Skeletal muscle tissue (tissue), 3 donors: ENCODE measurements at regions not wholly inside any gene's neighbourhood (a gene's known extent, or its start where the extent isn't known, plus 50 kb on each side); places are given as distances from the start of the nearest gene placed in this dataset.

Experiments used
- H3K27ac ChIP-seq: one replicate; pipeline ENCODE4 v1.7.0; 2013; ENCODE audit warnings: mild to moderate bottlenecking, low read depth, low read length, inconsistent platforms
- H3K27me3 ChIP-seq, 3 donors: one replicate each; pipeline ENCODE4 v1.7.0; 2013; ENCODE audit warnings: low read length in 3 of 3; ENCODE audit not compliant: control insufficient read depth in 3 of 3, insufficient read depth in 3 of 3
- H3K36me3 ChIP-seq, 3 donors: one replicate each; pipeline ENCODE4 v1.7.0; 2013; ENCODE audit warnings: low read length in 3 of 3; ENCODE audit not compliant: control insufficient read depth in 3 of 3, insufficient read depth in 3 of 3
- H3K4me1 ChIP-seq, 3 donors: one replicate each; pipeline ENCODE4 v1.7.0; 2013; ENCODE audit warnings: low read length in 3 of 3, mild to moderate bottlenecking in 3 of 3; ENCODE audit not compliant: control insufficient read depth in 3 of 3, insufficient read depth in 3 of 3
- H3K4me3 ChIP-seq, 3 donors: one replicate each; pipeline ENCODE4 v1.7.0; 2013; ENCODE audit warnings: low read length in 3 of 3
- H3K9ac ChIP-seq, 3 donors: one replicate each; pipeline ENCODE4 v1.7.0; 2013; ENCODE audit warnings: low read length in 3 of 3, mild to moderate bottlenecking in 3 of 3, moderate library complexity in 2 of 3, low read depth in 1 of 3
- H3K9me3 ChIP-seq, 3 donors: one replicate each; pipeline ENCODE4 v1.7.0; 2013; ENCODE audit warnings: low read length in 3 of 3; ENCODE audit not compliant: control insufficient read depth in 3 of 3
- donor health status: Osteomylitis.

DNA sequence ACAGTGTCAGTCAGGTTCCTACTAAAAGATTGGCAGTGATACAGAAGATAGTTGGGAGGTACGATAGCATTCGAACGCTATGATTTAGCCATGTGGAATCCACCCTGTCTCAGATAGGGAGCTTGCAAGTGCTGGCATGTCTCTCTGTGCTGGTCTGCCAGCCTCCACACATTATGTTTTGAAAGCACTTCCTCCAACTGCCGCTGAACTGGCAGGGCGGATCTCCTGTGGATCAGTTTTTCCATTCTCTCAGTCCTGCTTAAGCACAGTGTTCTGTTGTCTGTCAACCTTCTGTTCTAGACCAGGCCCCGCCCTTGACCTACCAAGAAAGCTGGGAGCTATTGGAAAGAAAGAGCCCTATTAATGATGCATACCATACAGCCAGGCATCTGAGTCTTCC lies 65.5 kb upstream of the PALMD start:
- H3K9me3 ChIP-seq = no peaks in the 10 kb centered on the region
- H3K27ac ChIP-seq = peak overlapping the region; percentile 21
- H3K27me3 ChIP-seq = no peaks in the 10 kb centered on the region

DNA sequence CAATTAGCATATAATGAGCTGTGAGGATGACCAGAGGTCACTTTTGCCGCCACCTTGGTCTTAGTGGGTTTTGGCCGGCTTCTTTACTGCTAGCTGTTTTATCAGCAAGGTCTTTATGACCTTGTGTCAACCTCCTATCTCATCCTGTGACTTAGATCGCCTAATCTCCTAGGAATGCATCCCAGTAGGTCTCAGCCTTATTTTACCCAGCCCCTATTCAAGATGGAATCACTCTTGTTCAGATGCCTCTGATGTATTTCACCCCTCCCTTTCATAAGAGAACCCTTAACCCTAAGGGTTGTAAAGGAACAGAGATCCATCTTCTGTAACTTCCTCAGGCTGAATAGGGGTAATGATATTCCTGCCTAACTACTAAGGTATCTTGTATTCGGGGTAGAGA lies 58.9 kb upstream of the PALMD start:
- H3K36me3 ChIP-seq = no peaks in the 10 kb centered on the region
- no peaks in the 10 kb centered on the region for H3K9me3 ChIP-seq
- H3K9ac ChIP-seq = no peak overlapping the region
- H3K27ac ChIP-seq = no peak overlapping the region
- H3K4me1 ChIP-seq = no peaks in the 10 kb centered on the region
- no peak overlapping the region for H3K4me3 ChIP-seq
- no peaks in the 10 kb centered on the region for H3K27me3 ChIP-seq

More for the DNA sequence above, 65.5 kb upstream of the PALMD start:
- Histone ChIP-seq H3K36me3 (no peaks in the 10 kb centered on the region), H3K4me3 (no peak overlapping the region), H3K4me1 (peaks cover 0 to 4% (median 0%) of the 10 kb centered on the region in 3 donors), H3K9ac (no peak overlapping the region)

DNA sequence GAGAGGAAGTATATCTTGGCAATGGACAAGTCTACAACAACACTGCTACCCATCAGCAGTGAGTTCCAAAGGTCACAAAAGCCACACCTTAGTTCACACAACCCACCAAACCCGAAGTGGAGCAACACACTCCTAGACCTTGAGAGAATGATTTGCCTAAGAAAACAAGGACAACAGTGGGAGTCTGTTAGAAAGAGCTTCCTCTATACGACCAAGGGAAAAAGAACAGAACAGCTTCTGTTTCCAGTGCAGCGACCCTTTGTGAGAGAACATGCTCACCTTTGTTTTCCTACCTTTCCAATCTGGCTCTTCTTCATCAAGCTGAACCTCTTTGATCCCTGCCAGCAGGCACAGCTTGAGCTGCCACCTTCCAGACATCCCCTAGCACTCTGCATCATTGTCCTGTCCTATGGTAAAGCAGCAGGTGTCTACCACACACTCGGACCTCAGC lies 56.7 kb upstream of the PALMD start:
- H3K36me3 ChIP-seq = no peaks in the 10 kb centered on the region
- H3K27ac ChIP-seq = no peak overlapping the region
- H3K27me3 ChIP-seq = no peaks in the 10 kb centered on the region
- H3K4me3 ChIP-seq = no peak overlapping the region
- no peak overlapping the region for H3K9ac ChIP-seq
- no peaks in the 10 kb centered on the region for H3K4me1 ChIP-seq
- H3K9me3 ChIP-seq = no peaks in the 10 kb centered on the region

DNA sequence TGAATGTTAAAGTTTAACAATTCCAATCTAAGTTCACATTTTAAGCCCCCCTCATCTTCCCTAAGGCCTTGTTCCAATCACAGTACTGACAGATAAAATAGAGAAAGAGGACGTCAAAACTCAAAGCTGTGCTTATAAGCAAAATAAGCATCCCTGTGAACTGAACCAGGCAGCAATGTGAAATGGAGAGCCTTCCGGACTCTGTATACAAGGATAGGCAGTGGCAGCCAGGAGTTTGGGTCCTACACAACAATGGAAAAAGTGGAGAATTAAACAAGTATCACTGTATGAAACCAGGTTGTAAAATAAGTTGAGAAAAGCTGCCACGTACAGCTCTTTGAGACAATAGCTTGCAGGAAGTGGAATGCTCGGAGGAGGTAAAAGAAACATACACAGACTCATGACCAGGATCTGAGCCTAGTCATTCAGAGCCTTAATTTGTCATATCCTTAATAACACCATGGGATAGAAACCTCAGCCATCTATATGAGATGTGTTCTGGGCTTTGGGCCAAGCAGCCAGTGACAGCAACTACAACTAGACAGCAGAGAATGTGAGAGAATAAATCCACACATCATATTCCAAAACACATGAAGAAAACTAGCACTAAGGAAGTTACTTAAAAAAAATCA lies 55.2 kb upstream of the PALMD start:
- Histone ChIP-seq H3K9me3 (no peaks in the 10 kb centered on the region), H3K27me3 (no peaks in the 10 kb centered on the region), H3K27ac (peak overlapping the region; percentile 23), H3K4me3 (no peak overlapping the region), H3K36me3 (no peaks in the 10 kb centered on the region), H3K4me1 (no peaks in the 10 kb centered on the region), H3K9ac (no peak overlapping the region)

DNA sequence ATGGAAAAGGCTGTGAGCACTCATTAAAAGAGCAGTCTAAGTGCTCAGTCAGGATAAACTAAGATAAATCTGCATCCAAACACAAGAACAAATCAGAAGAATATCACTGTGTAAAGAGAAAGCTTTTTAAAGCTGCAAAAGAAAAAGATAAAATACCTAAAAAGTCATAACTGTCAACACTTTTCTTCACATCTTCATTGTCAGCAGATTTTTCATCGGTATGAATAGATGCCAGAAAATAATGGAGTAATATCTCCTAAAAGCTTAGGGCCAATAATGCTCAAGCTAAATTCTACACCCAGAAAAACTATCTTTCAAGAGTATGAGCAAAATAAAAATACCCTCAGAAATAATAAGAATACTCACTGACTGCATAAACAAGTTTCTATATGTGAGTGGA lies 54.0 kb upstream of the PALMD start:
- Histone ChIP-seq H3K27ac (no peak overlapping the region), H3K27me3 (no peaks in the 10 kb centered on the region), H3K9ac (no peak overlapping the region), H3K4me3 (no peak overlapping the region), H3K4me1 (no peaks in the 10 kb centered on the region), H3K36me3 (no peaks in the 10 kb centered on the region), H3K9me3 (no peaks in the 10 kb centered on the region)

DNA sequence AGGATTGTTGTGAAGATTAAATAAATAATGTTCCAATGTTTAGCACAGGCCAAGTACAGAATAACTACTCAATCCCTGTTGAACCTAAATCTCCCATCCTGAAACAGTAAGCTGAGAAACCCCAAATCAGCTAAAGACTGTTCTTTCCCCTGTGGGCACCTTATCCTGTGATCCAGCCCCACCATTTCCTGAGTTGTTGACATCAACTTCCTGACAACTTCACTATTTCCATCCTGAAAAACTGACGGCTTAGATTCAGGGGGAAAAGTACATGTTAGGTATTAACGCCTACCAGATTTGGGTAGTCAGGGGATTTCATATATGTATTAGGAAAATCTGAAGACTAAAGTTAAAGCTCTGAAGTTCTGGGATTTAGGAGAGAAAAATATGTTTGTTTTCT lies 51.7 kb upstream of the PALMD start:
- H3K4me3 ChIP-seq = no peak overlapping the region

DNA sequence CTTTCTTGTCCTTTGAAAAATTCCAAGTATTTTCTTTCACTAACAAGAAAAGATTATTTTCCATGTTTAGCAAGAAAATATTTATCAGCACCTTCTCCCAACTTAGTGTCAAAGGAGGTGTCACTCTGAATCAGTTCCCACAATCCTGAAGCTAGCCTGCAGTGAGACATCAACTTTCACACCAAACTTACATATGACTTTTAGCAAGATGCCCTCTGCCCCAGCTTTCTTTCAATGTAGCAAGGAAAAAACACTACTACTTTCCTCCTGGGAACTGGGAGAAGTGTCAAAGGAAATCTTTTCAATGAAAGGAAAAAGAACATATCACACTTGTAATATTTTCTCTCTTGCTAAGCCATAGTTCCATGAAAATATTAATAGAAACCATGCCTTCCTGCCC lies 50.9 kb upstream of the PALMD start:
- no peak overlapping the region for H3K9ac ChIP-seq
- H3K36me3 ChIP-seq = no peaks in the 10 kb centered on the region
- no peak overlapping the region for H3K4me3 ChIP-seq
- no peaks in the 10 kb centered on the region for H3K9me3 ChIP-seq
- no peak overlapping the region for H3K27ac ChIP-seq
- H3K4me1 ChIP-seq = no peaks in the 10 kb centered on the region
- no peaks in the 10 kb centered on the region for H3K27me3 ChIP-seq

More for the DNA sequence above, 51.7 kb upstream of the PALMD start:
- Histone ChIP-seq H3K4me1 (no peaks in the 10 kb centered on the region), H3K36me3 (no peaks in the 10 kb centered on the region), H3K9ac (no peak overlapping the region), H3K9me3 (no peaks in the 10 kb centered on the region), H3K27ac (no peak overlapping the region), H3K27me3 (no peaks in the 10 kb centered on the region)

DNA sequence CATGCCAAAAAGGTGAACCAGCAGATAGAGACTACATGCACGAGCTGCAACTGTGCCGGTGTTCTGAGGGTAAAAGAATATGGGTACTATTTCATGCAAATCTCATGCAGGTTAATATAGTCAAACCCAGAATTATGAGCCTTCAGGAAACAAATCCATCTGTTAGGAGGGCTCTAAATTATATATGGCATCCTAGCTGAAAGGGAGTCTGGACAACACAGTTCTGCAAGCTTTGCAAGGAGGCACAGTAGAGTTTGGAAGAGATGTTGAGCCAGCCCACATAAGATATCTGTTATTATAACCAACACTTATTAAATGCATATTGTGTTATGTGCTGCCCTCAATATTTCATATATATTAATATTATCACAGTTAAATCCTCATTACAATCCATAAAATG lies 50.5 kb upstream of the PALMD start:
- no peak overlapping the region for H3K9ac ChIP-seq
- no peak overlapping the region for H3K4me3 ChIP-seq
- no peaks in the 10 kb centered on the region for H3K9me3 ChIP-seq
- no peaks in the 10 kb centered on the region for H3K36me3 ChIP-seq
- no peaks in the 10 kb centered on the region for H3K4me1 ChIP-seq
- no peaks in the 10 kb centered on the region for H3K27me3 ChIP-seq
- no peak overlapping the region for H3K27ac ChIP-seq
